Hindlimb muscle (tissue), 1 donor: ENCODE measurements at regions not wholly inside any gene's neighbourhood (a gene's known extent, or its start where the extent isn't known, plus 50 kb on each side); places are given as distances from the start of the nearest gene placed in this dataset.
A peak's percentile ranks its signal among the peaks of the same experiment; 100 is the strongest.

Experiments used
- DNase-seq: peaks from one replicate; pipeline ENCODE4 v3.0.0-alpha.2; 2013

GRCh38 chr3:182702216-182702615, 91.1 kb upstream of the ATP11B start:
- no peak for DNase-seq

GRCh38 chr3:182703233-182703632, 90.1 kb upstream of the ATP11B start:
- DNase-seq: no peak

GRCh38 chr3:182704926-182705325, 88.4 kb upstream of the ATP11B start:
- no peak for DNase-seq

GRCh38 chr3:182708810-182709209, 84.5 kb upstream of the ATP11B start:
- no peak for DNase-seq

GRCh38 chr3:182709306-182709705, 84.0 kb upstream of the ATP11B start:
- DNase-seq: no peak

GRCh38 chr3:182710557-182711157, 82.6 kb upstream of the ATP11B start:
- DNase-seq: no peak

GRCh38 chr3:182711261-182711683, 82.0 kb upstream of the ATP11B start:
- DNase-seq: no peak

- DNase-seq: no peak
Observed at GRCh38 chr3:182711853-182712252, 81.5 kb upstream of the ATP11B start.

GRCh38 chr3:182713111-182713510, 80.2 kb upstream of the ATP11B start:
- DNase-seq: no peak

GRCh38 chr3:182713743-182714517, 79.4 kb upstream of the ATP11B start:
- peak; percentile 22 for DNase-seq

- no peak for DNase-seq
Observed at GRCh38 chr3:182715006-182715405, 78.3 kb upstream of the ATP11B start.

- DNase-seq: no peak
Observed at GRCh38 chr3:182716114-182716688, 77.1 kb upstream of the ATP11B start.

GRCh38 chr3:182717216-182717615, 76.1 kb upstream of the ATP11B start:
- DNase-seq: no peak

- no peak for DNase-seq
Observed at GRCh38 chr3:182722907-182723306, 70.4 kb upstream of the ATP11B start.

- DNase-seq: no peak
Observed at GRCh38 chr3:182723596-182723995, 69.7 kb upstream of the ATP11B start.

GRCh38 chr3:182725372-182726251, 67.7 kb upstream of the ATP11B start:
- no peak for DNase-seq

GRCh38 chr3:182726258-182727142, 66.8 kb upstream of the ATP11B start:
- DNase-seq: no peak

GRCh38 chr3:182728238-182728637, 65.1 kb upstream of the ATP11B start:
- no peak for DNase-seq

- DNase-seq: no peak
Observed at GRCh38 chr3:182729903-182730674, 63.2 kb upstream of the ATP11B start.

GRCh38 chr3:182730675-182731042, 62.6 kb upstream of the ATP11B start:
- DNase-seq: no peak

- no peak for DNase-seq
Observed at GRCh38 chr3:182731764-182732163, 61.5 kb upstream of the ATP11B start.
